ENCODE measurements at regions not wholly inside any gene's neighbourhood (a gene's known extent, or its start where the extent isn't known, plus 50 kb on each side); places are given as distances from the start of the nearest gene placed in this dataset.

DNA sequence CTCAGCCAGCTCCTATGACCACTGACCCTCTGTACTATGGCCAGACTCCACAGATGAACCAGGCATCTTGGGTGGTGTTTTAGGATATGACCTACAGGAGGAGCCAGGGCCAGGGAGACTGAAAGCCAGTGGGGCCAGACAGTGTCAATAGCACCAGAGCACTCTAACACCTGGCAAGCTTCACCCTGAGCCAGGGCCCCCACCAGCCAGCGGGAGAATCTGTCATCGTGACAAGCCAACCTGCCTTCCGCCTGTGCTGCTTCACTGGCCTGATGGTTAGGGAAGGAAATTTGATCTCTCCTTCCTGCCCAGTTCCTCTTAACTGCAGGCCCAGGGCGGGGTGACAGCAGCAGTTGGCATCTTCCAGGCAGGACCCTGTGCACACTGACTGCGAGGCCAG is 222.4 kb downstream of the UQCRFS1 start:
- TF ChIP-seq POLR2A (IDR thresholded peaks at IDR 0.05) (no peak), CTCF (IDR thresholded peaks at IDR 0.05) (no peak)
